ENCODE measurements at regions not wholly inside any gene's neighbourhood (a gene's known extent, or its start where the extent isn't known, plus 50 kb on each side); places are given as distances from the start of the nearest gene placed in this dataset.
"Not testable (repeated sequence)": the region's sequence is repeated elsewhere in the genome, so short reads cannot be mapped to it uniquely, and the experiment has no call there.

- DNase-seq (ENCODE audit: low read depth), result no peak
Observed at GRCh38 chr1:96545935-96546656, 175.5 kb upstream of the PTBP2 start.

DNA sequence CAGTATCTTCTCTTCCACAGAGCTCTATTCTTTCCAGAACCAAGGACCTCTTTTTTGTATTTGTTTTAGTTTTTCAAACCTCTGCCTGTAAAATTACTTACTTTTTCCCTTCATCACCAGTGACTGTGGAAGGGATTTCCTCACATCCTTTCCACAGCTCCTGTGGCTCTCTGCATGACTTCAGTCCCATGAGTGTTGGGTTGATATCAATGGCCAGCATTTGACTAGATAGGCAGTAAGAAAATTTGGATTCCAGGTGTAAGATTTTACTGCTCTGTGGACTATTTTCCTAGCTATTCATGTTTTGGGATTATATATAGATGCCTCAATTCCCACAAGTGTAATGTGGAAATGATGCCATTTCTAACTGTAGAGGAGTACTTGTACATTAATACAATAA, 171.5 kb upstream of the PTBP2 start:
- DNase-seq (ENCODE audit: low read depth), result no peak

GRCh38 chr1:96552451-96552850, 169.1 kb upstream of the PTBP2 start:
- no peak for DNase-seq (ENCODE audit: low read depth)

DNA sequence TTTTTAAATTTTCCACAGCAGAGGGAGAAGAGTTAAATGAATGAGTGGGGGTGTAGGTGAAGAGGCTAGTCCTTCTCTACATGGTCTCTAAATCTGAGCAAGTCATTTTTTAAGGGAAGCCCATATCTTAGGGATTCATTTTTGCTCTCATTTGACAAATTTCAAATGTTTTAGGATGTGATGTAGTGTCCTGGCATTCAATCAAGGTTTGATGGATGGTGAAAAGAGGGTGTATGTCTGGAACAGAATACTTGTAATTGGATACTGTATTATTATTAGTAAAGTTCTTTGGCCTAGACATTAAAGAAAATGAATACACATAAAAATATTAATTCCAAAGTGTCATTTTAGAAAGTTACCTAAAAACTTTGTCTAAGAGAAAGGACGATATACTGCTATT, 167.8 kb upstream of the PTBP2 start:
- no peak for DNase-seq (ENCODE audit: low read depth)

- DNase-seq (ENCODE audit: low read depth), result no peak
Observed at GRCh38 chr1:96554364-96554763, 167.2 kb upstream of the PTBP2 start.

DNA sequence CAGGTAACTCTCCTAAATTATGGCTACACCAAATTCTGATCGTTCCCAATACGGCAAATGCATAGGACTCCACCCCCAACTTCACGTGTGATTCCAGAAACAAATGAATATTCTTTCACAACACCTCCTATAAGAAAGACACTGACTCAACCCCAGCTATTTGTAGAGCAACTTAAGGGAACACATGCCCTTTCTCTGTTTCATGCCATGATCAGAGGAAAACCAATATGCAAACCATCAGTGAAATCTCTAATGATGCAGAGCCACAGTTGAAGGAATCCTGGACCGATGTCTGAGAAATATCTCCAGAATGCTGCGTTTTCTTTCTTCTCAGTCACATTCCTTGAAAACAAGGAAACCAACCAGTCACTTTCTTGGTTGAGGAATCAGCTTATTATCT, 164.2 kb upstream of the PTBP2 start:
- DNase-seq (ENCODE audit: low read depth), result no peak

- DNase-seq (ENCODE audit: low read depth), result no peak
Observed at GRCh38 chr1:96558635-96559034, 162.9 kb upstream of the PTBP2 start.

GRCh38 chr1:96559181-96559580, 162.4 kb upstream of the PTBP2 start:
- DNase-seq (ENCODE audit: low read depth), result no peak

GRCh38 chr1:96559707-96560596, 161.6 kb upstream of the PTBP2 start:
- no peak for DNase-seq (ENCODE audit: low read depth)

DNA sequence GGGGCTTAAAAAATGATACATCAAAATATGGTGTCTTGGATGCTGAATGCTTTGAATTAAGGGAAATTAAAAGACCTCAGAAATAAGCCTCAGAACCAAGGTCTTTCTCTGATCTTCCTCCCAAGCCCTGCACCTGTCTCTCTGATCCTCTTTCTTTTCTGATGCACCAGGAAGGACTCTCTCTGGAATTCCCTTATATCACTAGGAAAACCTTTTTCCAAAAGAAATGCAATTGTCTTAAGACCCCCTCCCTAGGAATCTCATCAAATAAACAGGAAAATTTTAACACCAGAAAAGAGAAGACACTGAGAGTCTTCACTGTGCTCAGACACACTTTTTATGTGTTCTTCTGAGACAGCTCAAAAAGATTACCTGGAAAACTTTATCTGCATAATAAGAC, 159.5 kb upstream of the PTBP2 start:
- no peak for DNase-seq (ENCODE audit: low read depth)

DNA sequence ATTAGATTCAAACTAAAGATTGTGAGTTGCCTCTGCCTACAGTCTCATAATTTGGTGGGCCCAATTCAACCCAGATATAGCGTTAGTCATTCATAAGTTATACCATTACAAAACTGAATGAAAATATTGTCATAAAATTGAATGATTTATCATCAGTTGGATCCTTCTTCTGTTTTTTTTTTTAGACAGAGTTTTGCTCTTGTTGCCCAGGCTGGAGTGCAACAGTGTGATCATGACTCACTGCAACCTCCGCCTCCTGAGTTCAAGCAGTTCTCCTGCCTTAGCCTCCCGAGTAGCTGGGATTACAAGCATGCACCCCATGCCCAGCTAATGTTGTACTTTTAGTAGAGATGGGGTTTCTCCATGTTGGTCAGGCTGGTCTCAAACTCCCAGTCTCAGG, 157.2 kb upstream of the PTBP2 start:
- DNase-seq (ENCODE audit: low read depth), result not testable (repeated sequence)

DNA sequence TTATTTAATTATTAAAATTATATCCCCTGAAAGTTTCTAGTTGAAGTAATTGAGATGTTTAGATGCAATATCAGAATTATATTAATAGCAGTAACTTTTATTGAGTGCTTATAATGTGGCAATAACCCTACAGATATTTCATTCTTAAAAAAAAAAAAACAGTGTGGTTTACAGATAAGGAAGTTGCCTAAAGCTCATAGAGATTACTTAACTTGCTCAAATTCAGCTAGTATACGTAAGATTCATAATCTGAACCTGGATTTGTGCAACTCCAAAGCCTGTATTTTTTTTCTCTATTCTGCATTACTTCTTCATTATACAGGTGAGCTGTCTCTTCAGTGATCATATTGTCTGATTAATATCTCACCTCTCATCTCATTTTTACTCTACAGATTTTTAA, 156.0 kb upstream of the PTBP2 start:
- no peak for DNase-seq (ENCODE audit: low read depth)

- no peak for DNase-seq (ENCODE audit: low read depth)
Observed at GRCh38 chr1:96568639-96569038, 152.9 kb upstream of the PTBP2 start.

GRCh38 chr1:96569288-96569687, 152.3 kb upstream of the PTBP2 start:
- no peak for DNase-seq (ENCODE audit: low read depth)

GRCh38 chr1:96579636-96580035, 141.9 kb upstream of the PTBP2 start:
- DNase-seq (ENCODE audit: low read depth), result peak; percentile 12

GRCh38 chr1:96580920-96581319, 140.7 kb upstream of the PTBP2 start:
- no peak for DNase-seq (ENCODE audit: low read depth)

DNA sequence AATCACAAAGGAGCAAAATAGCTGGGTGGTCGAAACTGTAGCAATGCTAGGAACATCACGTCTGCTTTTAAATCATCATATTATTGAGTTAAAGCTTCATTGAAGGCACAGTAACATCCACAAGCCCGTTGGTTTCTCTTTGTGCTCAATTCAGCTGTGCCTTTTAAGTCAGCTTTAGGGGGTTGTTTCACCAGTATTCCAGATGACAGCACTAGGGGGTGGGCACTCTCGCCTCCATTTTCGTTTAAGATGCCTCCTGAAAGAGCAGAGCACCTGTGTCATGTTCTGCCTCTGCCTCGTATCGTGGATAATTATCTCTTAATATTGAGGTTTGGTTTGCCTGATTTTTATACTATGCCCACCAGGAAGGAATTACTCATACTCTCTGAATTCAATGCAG, 139.8 kb upstream of the PTBP2 start:
- DNase-seq (ENCODE audit: low read depth), result no peak

GRCh38 chr1:96583903-96584302, 137.7 kb upstream of the PTBP2 start:
- no peak for DNase-seq (ENCODE audit: low read depth)

DNA sequence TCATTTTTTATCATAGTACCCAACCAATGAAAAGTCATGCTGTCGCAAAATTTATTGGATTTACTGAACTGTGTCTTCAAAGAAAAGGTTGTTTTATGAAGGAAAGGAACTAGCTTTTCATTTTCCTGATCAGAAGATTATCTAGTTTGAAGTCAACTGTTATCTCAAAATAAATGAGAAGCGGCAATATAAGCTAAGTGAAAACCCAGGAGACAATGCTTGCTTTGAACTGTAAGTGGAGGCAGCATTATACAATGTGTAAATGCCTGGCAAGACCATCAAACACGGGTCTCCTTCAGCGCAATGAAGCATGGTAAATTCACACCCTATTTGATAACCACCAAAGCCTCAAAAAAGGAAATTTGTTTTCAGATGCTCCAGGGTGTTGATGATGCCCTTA, 134.4 kb upstream of the PTBP2 start:
- DNase-seq (ENCODE audit: low read depth), result no peak

GRCh38 chr1:96588416-96588995, 133.1 kb upstream of the PTBP2 start:
- DNase-seq (ENCODE audit: low read depth), result no peak

DNA sequence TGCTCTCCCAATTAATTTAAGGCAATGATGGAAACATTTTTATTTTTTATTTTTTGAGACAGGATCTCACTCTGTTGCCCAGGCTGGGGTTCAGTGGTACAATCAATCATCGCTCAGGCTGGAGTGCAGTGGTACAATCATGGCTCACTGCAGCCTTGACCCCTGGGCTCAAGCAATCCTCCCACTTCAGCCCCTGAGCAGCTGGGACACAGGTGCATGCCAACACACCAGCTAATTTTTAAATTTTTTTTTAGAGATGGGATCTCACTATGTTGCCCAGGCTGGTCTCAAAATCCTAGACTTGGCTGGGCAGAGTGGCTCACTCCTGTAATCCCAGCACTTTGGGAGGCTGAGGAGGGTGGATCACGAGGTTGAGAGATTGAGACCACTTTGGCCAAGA, 126.1 kb upstream of the PTBP2 start:
- DNase-seq (ENCODE audit: low read depth), result not testable (repeated sequence)

DNA sequence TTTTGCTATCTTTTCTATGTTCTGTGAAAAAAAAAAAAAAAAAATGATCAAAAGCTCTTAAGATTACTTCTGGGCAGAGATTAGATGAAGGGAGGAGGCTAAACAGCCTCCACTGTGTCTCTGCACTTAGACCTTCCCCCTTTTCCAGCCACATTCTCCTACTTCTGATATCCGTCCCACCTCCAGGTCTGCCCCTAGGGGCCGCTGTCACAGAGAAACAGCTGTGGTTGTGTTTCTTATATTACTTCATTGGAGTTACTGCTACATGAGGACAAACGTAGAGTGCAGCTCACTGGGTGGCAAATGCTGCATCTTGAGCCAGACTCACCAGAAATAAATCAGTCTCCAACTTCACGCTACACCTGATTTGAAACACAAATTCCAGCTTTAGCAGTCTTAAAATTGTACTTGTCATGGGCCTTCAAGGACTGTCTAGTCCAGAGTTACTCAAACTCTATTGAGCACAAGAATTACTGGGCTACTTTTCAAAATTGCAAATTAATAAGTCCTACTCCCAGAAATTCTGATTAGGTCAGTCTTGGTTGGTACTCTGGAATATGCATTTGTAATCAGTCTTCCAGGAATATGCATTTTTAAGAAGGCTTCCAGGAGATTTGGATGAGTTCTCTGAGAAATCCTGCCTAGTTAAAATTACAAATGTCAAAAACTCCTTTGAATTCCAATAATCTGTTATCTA, 125.2 kb upstream of the PTBP2 start:
- DNase-seq (ENCODE audit: low read depth), result peak; percentile 25

DNA sequence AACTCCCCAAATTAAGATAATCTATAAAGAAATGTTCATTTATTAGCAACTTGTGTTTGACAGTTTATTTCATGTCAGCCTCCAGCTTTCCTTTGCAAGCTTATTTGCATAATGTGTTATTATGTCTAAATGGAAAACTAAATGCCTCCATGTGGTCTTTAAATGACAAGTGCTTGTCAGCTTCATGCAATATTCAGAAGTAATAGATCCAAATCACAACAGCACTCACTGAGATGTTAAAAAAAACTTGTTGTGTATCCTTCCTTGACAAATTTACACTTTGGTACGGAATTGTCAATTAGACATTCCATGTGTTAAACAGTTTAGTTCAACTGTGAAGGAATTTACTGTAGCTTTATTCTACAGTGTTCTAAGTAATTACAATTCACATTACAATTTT, 124.4 kb upstream of the PTBP2 start:
- no peak for DNase-seq (ENCODE audit: low read depth)
